WTC11 (cell line): ENCODE measurements at regions not wholly inside any gene's neighbourhood (a gene's known extent, or its start where the extent isn't known, plus 50 kb on each side); places are given as distances from the start of the nearest gene placed in this dataset.

Source experiments
- CREM ChIP-seq: sonication (generic); formaldehyde crosslinking; IDR thresholded peaks from 2 replicates; pipeline ENCODE4 v1.8.1; 2022; ENCODE audit warnings: mild to moderate bottlenecking, missing genetic modification reagents, moderate library complexity
- CTCF ChIP-seq: fragments of 200-600 bp; IDR thresholded peaks from 2 replicates; pipeline ENCODE4 v1.8.0; 2022; ENCODE audit warnings: antibody characterized with exemption
- E2F4 ChIP-seq: sonication (generic); formaldehyde crosslinking; IDR thresholded peaks from 2 replicates; pipeline ENCODE4 v1.8.1; 2022; ENCODE audit warnings: low read depth, mild to moderate bottlenecking, moderate library complexity, missing genetic modification reagents, borderline replicate concordance
- FOXJ3 ChIP-seq: sonication (generic); formaldehyde crosslinking; IDR thresholded peaks from 2 replicates; pipeline ENCODE4 v1.9.0; 2021; ENCODE audit warnings: missing genetic modification reagents, mild to moderate bottlenecking, borderline replicate concordance
- GABPB1 ChIP-seq: sonication (generic); formaldehyde crosslinking; IDR thresholded peaks from 2 replicates; pipeline ENCODE4 v1.8.1; 2023; ENCODE audit warnings: mild to moderate bottlenecking, missing genetic modification reagents
- MXD4 ChIP-seq: fragments of 250-450 bp; sonication (Bioruptor Pico); IDR thresholded peaks from 2 replicates; pipeline ENCODE4 v1.8.0; 2021; ENCODE audit warnings: mild to moderate bottlenecking, moderate library complexity, borderline replicate concordance
- NR1H2 ChIP-seq: sonication (generic); formaldehyde crosslinking; IDR thresholded peaks from 2 replicates; pipeline ENCODE4 v1.9.0; 2021; ENCODE audit warnings: mild to moderate bottlenecking, moderate library complexity, missing genetic modification reagents
- NR2C2 ChIP-seq: sonication (generic); formaldehyde crosslinking; IDR thresholded peaks from 2 replicates; pipeline ENCODE4 v1.8.0; 2022; ENCODE audit warnings: mild to moderate bottlenecking, missing genetic modification reagents
- PRDM15 ChIP-seq: sonication (generic); formaldehyde crosslinking; IDR thresholded peaks from 2 replicates; pipeline ENCODE4 v1.8.0; 2022; ENCODE audit warnings: missing genetic modification reagents
- SMAD4 ChIP-seq: sonication (generic); formaldehyde crosslinking; IDR thresholded peaks from 2 replicates; pipeline ENCODE4 v1.8.0; 2022; ENCODE audit warnings: mild to moderate bottlenecking, missing genetic modification reagents
- USF2 ChIP-seq: sonication (generic); formaldehyde crosslinking; IDR thresholded peaks from 2 replicates; pipeline ENCODE4 v1.8.1; 2023; ENCODE audit warnings: mild to moderate bottlenecking, missing genetic modification reagents, moderate library complexity
- ZBTB21 ChIP-seq: sonication (generic); formaldehyde crosslinking; IDR thresholded peaks from 2 replicates; pipeline ENCODE4 v1.8.1; 2023; ENCODE audit warnings: mild to moderate bottlenecking, missing genetic modification reagents, borderline replicate concordance
- ZNF138 ChIP-seq: sonication (generic); formaldehyde crosslinking; conservative IDR thresholded peaks from 2 replicates; pipeline ENCODE4 v1.8.1; 2022; ENCODE audit warnings: mild to moderate bottlenecking, moderate library complexity, missing genetic modification reagents
- ZNF317 ChIP-seq: sonication (generic); formaldehyde crosslinking; IDR thresholded peaks from 2 replicates; pipeline ENCODE4 v1.8.1; 2023; ENCODE audit warnings: low read depth, mild to moderate bottlenecking, moderate library complexity, missing genetic modification reagents, borderline replicate concordance

GRCh38 chr7:52340067-52340466 is 695.4 kb upstream of the POM121L12 start:
- no peak for TF ChIP-seq PRDM15
- TF ChIP-seq GABPB1 (CRISPR knock-in tag), result no peak
- TF ChIP-seq CTCF, result no peak
- TF ChIP-seq FOXJ3, result no peak
- no peak for TF ChIP-seq ZNF138 (CRISPR knock-in tag)
- TF ChIP-seq CREM, result no peak
- TF ChIP-seq MXD4 (CRISPR knock-in tag), result no peak
- no peak for TF ChIP-seq ZNF317 (CRISPR knock-in tag)
- TF ChIP-seq NR1H2 (CRISPR knock-in tag), result no peak
- TF ChIP-seq SMAD4 (CRISPR knock-in tag), result no peak
- no peak for TF ChIP-seq USF2 (CRISPR knock-in tag)
- no peak for TF ChIP-seq E2F4 (CRISPR knock-in tag)
- no peak for TF ChIP-seq ZBTB21 (CRISPR knock-in tag)
- no peak for TF ChIP-seq NR2C2 (CRISPR knock-in tag)
